Middle frontal gyrus (tissue), 1 donor: ENCODE measurements at regions not wholly inside any gene's neighbourhood (a gene's known extent, or its start where the extent isn't known, plus 50 kb on each side); places are given as distances from the start of the nearest gene placed in this dataset.

ENCODE experiments used
- DNase-seq: peaks from one replicate; pipeline ENCODE4 v3.0.0-alpha.2; 2015; ENCODE audit warnings: low spot score; ENCODE audit errors: extremely low spot score

GRCh38 chr10:113357681-113358300, 195.1 kb upstream of the HABP2 start:
- DNase-seq = no peak

GRCh38 chr10:113359655-113360054, 193.2 kb upstream of the HABP2 start:
- DNase-seq = no peak

- DNase-seq = no peak
Observed at GRCh38 chr10:113360870-113361269, 192.0 kb upstream of the HABP2 start.

- DNase-seq = no peak
Observed at GRCh38 chr10:113362645-113363091, 190.2 kb upstream of the HABP2 start.

GRCh38 chr10:113364227-113364626, 188.6 kb upstream of the HABP2 start:
- DNase-seq = no peak

GRCh38 chr10:113368666-113369364, 184.0 kb upstream of the HABP2 start:
- DNase-seq = no peak

GRCh38 chr10:113369365-113369694, 183.5 kb upstream of the HABP2 start:
- no peak for DNase-seq

GRCh38 chr10:113376428-113376827, 176.4 kb upstream of the HABP2 start:
- DNase-seq = no peak

- DNase-seq = no peak
Observed at GRCh38 chr10:113379091-113379490, 173.8 kb upstream of the HABP2 start.

- no peak for DNase-seq
Observed at GRCh38 chr10:113381416-113381815, 171.4 kb upstream of the HABP2 start.

GRCh38 chr10:113381981-113382509, 170.8 kb upstream of the HABP2 start:
- DNase-seq = no peak

- no peak for DNase-seq
Observed at GRCh38 chr10:113382691-113383090, 170.2 kb upstream of the HABP2 start.

- no peak for DNase-seq
Observed at GRCh38 chr10:113384181-113384580, 168.7 kb upstream of the HABP2 start.

- DNase-seq = peak; percentile 81
Observed at GRCh38 chr10:113385021-113385999, 167.5 kb upstream of the HABP2 start.

- no peak for DNase-seq
Observed at GRCh38 chr10:113386005-113386404, 166.8 kb upstream of the HABP2 start.

GRCh38 chr10:113389969-113390368, 162.9 kb upstream of the HABP2 start:
- no peak for DNase-seq

- no peak for DNase-seq
Observed at GRCh38 chr10:113390896-113391295, 162.0 kb upstream of the HABP2 start.

GRCh38 chr10:113397047-113397446, 155.8 kb upstream of the HABP2 start:
- DNase-seq = no peak

- no peak for DNase-seq
Observed at GRCh38 chr10:113399065-113399464, 153.8 kb upstream of the HABP2 start.

GRCh38 chr10:113402602-113403001, 150.3 kb upstream of the HABP2 start:
- DNase-seq = no peak

GRCh38 chr10:113407218-113407617, 145.6 kb upstream of the HABP2 start:
- DNase-seq = no peak

GRCh38 chr10:113409175-113409574, 143.7 kb upstream of the HABP2 start:
- DNase-seq = no peak
